ENCODE measurements at regions not wholly inside any gene's neighbourhood (a gene's known extent, or its start where the extent isn't known, plus 50 kb on each side); places are given as distances from the start of the nearest gene placed in this dataset.
"Not testable (repeated sequence)": the region's sequence is repeated elsewhere in the genome, so short reads cannot be mapped to it uniquely, and the experiment has no call there.

DNA sequence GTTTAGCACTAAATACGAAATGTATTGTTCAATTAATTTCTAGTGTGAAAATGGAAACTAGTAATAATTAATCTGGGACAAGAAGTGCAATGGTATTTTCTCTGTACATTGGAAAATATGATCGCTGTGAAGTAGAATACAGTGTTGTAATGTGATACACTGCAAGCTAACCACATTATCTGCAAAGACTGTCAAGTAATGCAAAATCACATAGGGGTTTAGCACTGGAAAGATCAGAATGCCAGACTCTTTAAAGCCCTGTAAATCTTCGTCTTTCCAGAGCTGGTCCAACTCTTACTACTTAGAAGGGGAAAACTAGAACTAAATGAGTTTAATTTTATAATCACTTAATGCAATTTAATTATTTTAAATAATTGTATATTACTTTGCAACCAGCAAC, 544.5 kb upstream of the ANO3 start:
- TF ChIP-seq, protein P1, sequence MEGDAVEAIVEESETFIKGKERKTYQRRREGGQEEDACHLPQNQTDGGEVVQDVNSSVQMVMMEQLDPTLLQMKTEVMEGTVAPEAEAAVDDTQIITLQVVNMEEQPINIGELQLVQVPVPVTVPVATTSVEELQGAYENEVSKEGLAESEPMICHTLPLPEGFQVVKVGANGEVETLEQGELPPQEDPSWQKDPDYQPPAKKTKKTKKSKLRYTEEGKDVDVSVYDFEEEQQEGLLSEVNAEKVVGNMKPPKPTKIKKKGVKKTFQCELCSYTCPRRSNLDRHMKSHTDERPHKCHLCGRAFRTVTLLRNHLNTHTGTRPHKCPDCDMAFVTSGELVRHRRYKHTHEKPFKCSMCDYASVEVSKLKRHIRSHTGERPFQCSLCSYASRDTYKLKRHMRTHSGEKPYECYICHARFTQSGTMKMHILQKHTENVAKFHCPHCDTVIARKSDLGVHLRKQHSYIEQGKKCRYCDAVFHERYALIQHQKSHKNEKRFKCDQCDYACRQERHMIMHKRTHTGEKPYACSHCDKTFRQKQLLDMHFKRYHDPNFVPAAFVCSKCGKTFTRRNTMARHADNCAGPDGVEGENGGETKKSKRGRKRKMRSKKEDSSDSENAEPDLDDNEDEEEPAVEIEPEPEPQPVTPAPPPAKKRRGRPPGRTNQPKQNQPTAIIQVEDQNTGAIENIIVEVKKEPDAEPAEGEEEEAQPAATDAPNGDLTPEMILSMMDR (IDR thresholded peaks at IDR 0.05; ENCODE audit: insufficient read depth, missing control alignments), result no peak
- FAIRE-seq (no peak), DNase-seq (ENCODE audit: insufficient read length, low spot score) (no peak)

DNA sequence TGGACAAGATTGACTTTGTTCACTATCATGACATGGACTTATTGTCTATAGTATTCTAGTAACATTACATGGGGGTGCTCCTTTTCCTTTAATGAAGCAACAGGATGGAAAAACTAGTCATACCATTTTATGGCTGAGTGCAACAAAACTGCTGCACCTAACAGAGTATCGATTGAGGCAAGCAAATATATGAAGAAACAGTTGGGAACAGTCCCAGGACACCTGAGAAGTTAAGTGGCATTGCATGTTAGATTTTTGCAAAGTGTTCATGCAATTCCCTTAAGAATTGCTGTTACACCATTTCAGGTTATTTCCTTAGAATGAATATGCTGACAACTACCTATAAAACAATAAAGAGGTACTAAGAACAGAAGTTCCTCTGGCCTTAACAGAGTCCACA, 541.5 kb upstream of the ANO3 start:
- FAIRE-seq, result no peak
- TF ChIP-seq, protein P1 (IDR thresholded peaks at IDR 0.05; ENCODE audit: insufficient read depth, missing control alignments), result no peak
- DNase-seq (ENCODE audit: insufficient read length, low spot score), result no peak

DNA sequence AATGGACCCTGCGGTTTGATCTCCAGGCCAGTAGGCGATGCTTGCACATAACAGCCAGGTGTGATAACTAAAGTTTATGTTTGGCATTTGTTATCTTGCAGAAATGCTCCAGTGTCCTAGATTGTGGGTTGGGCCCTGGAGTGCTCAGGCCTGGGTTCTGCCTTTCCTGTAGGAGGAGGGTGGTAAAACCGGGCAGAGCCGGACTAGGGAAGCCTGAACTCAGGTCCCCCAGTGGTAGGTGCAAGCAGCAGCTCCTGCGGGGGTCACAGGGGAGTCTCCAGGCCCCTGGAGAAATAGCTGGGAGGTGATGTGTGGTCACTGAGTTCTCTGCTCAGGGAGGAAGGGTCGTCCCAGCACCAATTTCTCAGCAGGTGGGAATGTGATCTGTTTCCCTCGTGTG, 538.3 kb upstream of the ANO3 start:
- no peak for DNase-seq (ENCODE audit: insufficient read length, low spot score)
- TF ChIP-seq, protein P1 (IDR thresholded peaks at IDR 0.05; ENCODE audit: insufficient read depth, missing control alignments), result no peak
- FAIRE-seq, result no peak

DNA sequence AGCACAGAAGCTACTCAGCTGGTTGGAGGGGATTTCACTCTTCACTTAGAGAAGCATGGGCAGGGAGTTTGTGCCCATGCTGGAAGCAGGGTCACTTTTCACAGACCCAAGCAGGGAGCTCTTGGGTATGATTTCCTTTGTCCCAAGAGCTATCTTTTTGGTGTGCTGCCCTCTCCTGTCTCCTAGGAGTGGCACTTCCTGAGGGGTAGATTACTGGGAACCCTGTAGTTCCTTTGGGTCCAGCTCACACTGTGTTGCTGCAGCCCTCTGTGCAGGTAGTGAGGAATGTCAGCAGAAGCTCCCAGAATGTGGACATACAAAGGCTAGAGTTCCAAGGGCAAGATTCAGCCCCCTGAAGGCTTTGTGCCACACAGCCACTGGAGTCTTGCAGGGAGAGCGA, 537.1 kb upstream of the ANO3 start:
- no peak for DNase-seq (ENCODE audit: insufficient read length, low spot score)
- no peak for FAIRE-seq
- TF ChIP-seq, protein P1 (IDR thresholded peaks at IDR 0.05; ENCODE audit: insufficient read depth, missing control alignments), result no peak

DNA sequence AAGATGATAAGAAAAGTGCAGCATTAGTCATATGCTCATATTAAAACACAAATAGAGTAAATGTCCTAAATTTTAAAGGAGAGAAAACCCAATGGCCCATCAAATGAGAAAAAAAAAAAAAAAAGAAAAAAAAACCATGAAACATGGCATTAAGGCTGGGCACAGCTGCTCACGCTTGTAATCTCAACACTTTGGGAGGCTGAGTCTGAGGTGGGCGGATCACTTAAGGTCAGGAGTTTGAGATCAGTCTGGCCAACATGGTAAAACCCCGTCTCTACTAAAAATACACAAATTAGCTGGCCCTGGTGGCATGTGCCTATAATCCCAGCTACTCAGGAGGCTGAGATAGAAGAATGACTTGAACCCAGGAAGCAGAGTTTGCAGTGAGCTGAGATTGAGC, 515.5 kb upstream of the ANO3 start:
- no peak for FAIRE-seq
- DNase-seq (ENCODE audit: insufficient read length, low spot score), result no peak
- TF ChIP-seq, protein P1 (IDR thresholded peaks at IDR 0.05; ENCODE audit: insufficient read depth, missing control alignments), result no peak

DNA sequence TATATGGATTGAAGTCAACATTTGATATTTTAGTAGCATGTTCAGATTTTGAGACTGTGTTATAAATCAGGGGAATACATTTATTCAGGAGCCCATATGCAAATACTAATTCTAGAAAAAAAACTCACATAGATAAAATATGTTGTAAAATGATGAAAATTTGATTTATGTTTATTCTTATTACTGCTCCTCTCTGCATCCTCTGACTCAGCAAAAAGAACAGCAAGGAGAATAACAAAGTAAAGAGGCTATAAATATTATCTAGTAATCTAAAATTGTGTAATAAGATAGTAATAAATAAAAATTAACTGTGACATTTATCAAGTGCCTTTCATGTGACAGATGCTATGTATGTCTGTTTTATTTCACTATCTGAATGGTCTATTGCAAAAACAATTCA, 507.2 kb upstream of the ANO3 start:
- TF ChIP-seq, protein P1 (IDR thresholded peaks at IDR 0.05; ENCODE audit: insufficient read depth, missing control alignments), result no peak
- DNase-seq (ENCODE audit: insufficient read length, low spot score) (no peak), FAIRE-seq (no peak)

DNA sequence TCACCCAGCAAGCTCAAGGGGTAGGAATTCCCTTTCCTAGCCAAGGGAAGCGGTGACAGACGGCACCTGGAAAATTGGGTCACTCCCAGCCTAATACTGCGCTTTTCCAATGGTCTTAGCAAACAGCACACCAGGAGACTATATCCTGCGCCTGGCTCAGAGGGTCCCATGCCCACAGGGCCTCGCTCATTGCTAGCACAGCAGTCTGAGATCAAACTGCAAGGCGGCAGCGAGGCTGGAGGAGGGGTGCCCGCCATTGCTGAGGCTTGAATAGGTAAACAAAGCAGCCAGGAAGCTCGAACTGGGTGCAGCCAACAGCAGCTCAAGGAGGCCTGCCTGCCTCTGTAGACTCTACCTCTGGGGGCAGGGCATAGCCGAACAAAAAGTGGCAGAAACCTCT, 500.4 kb upstream of the ANO3 start:
- FAIRE-seq; DNase-seq (ENCODE audit: insufficient read length, low spot score): not testable (repeated sequence)

DNA sequence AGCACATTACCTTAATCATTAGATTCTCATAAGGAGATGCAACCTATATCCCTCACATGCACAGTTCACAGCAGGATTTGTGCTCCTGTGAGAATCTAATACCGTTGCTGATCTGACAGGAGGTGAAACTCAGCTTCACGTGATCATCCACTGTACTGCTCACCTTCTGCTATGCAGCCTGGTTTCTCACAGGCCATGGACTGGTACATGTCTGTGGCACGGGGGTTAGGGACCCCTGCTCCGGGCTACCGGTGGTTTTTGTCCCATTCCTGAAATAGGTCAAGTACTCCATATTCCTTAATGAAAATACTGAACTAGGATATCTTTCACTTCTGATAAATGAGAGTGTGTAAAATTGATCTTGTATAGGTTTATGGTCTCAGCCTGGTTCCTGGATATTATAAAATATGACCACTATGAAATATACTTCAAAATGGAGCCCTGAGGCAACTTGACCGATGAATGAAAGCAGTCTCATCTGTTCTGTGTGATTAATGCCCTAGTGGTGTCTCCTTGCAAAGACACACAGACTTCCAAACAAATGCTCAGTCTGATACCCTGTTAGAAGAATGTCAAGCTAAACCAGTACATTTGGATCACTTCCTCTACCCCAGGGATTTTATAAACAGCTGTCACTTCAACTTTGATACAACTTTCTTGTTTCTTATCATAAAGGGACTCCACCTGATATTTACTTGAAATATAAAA, 492.9 kb upstream of the ANO3 start:
- no peak for FAIRE-seq
- DNase-seq (ENCODE audit: insufficient read length, low spot score), result no peak
- TF ChIP-seq, protein P1 (IDR thresholded peaks at IDR 0.05; ENCODE audit: insufficient read depth, missing control alignments), result no peak
